Heart left ventricle (tissue), 13 donors: ENCODE measurements at regions not wholly inside any gene's neighbourhood (a gene's known extent, or its start where the extent isn't known, plus 50 kb on each side); places are given as distances from the start of the nearest gene placed in this dataset.

Source experiments
- CTCF ChIP-seq, 12 donors: fragments of 200-600 bp; sonication (generic) in 4 of 12; IDR thresholded peaks; one replicate each; pipeline versions ENCODE4 v1.5.0 to v1.8.0; 2018 to 2022; ENCODE audit warnings: antibody characterized with exemption in 12 of 12, mild to moderate bottlenecking in 5 of 12
- POLR2A ChIP-seq, 2 donors: fragments of 450-650 bp; IDR thresholded peaks; one replicate each; pipeline ENCODE4 v1.6.1; 2017; ENCODE audit warnings: antibody characterized with exemption in 2 of 2, mild to moderate bottlenecking in 2 of 2, moderate library complexity in 2 of 2
- donor health status: ischemic (EF 13 %, LVEDD 7.1; RV severe dilation, severe dysfunction).
- donor health status: DM: no; HTN: yes; CAD: no.
- donor health status: DM: no; HTN: no; CAD: no.
- donor health status: ischemic (EF 25% LVEDD 6.9; RV normal size, moderate dysfunction).
- donor health status: ischemic (EF 25% LVEDD 5.7; RV mildly dilated, moderate dysfunction).
- donor health status: ischemic (EF 35%, LVEDD 5.7; RV mildly dilated, moderate dysfunction).
- donor health status: nonischemic (EF 11% LVEDD 7.7; RV severe dilation, severe dysfunction).
- donor health status: DM: yes; HTN: yes; CAD: no.
- donor health status: PGD.
- donor health status: ischemic (EF 29% LVEDD 5.4; RV normal size, mild dysfunction).
- donor health status: nonischemic (EF 23%, LVEDD 6.1; RV moderate dilation, normal function).

GRCh38 chr4:4962928-4963327 lies 56.3 kb downstream of the CYTL1 start:
- no peak for TF ChIP-seq CTCF (IDR thresholded peaks at IDR 0.05)
- no peak for TF ChIP-seq POLR2A (IDR thresholded peaks at IDR 0.05)
